Mesenteric fat pad (tissue), 1 donor: ENCODE measurements at regions not wholly inside any gene's neighbourhood (a gene's known extent, or its start where the extent isn't known, plus 50 kb on each side); places are given as distances from the start of the nearest gene placed in this dataset.
"Not testable (repeated sequence)": the region's sequence is repeated elsewhere in the genome, so short reads cannot be mapped to it uniquely, and the experiment has no call there.

Experiments
- DNase-seq: peaks from one replicate; pipeline ENCODE4 v3.0.0-alpha.2; 2020; ENCODE audit warnings: low spot score
- donor health status: DM: yes; HTN: yes; CAD: no.

DNA sequence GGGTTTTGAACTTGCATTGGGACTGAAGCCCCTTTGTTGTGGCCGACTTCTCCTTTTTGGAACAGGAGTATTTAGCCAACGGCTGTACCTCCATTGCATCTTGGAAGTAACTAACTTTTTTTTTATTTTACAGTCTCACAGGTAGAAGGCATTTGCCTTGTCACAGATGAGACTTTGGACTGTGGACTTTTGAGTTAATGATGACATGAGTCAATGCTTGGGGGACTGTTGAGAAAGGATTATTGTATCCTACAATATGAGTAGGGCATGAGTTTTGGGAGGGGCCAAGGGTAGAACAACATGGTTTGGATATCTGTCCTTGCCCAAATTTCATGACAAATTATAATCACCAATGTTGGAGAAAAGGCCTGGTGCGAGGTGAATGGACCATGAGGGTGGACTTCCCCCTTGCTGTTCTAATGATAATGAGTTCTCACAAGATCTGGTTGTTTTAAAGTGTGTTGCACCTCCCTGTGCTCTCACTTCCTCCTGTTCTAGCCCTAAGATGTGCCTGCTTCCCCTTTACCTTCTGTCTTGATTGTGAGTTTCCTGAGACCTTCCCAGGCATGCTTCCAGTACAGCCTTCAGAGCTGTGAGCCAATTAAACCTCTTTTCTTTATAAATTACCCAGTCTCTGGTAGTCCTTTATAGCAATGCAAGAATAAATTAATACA, 1269.4 kb upstream of the CHAC2 start:
- no peak for DNase-seq

DNA sequence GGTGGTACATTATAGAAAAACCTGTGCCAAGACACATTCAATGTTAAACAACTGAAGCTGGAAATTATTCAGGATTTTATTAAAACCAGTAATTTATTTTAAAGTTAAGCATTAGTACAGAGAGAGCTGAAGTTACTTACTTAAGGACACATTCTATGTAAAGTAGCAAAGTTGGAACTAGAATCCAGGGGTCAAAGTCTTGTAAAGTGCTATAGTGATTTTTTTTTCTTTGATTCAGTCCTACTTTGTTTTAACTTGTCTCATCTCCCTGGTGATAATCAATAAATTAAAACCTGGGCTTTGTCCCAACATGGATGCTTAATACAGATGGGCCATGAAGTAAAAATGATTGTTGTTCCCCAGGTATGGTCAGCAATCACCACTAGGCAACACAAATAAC, 1271.8 kb upstream of the CHAC2 start:
- no peak for DNase-seq

DNA sequence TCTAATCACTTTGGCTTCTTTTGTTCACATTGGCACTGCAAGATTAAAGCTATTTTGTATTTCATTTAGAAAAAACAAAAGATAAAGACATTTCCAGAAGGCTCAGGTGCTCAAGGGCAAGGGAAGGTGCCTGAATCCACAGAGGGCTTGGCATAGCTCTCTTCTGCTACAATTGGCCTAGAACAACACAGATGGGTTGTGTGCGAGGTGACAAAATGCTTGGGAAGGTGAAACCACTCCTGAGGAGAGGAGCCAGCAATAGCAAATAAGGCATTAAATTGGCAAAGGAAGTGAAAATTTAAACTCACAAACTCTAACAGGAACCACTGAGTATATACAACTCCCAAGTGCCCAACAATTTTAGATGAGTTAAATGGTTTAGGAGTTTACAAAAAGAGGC, 1290.4 kb upstream of the CHAC2 start:
- DNase-seq: no peak

DNA sequence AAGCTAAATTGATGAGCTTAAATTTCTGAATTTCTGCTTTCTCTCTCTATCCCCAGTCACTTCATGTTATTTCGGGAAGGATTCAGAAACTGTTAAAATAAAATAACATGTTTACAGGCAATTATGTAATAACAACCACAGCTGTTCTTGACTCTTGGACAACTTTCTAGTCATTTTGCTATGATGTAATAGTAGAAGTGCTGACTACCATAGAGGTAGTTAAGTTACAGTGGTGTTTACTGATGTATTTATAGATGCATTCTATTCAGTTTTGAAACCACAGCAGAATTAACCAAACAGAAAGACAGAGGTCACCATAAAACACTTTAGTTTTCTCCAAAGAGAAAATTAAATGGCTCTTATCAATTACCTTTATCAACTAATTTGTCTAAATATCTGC, 1292.0 kb upstream of the CHAC2 start:
- DNase-seq: no peak

DNA sequence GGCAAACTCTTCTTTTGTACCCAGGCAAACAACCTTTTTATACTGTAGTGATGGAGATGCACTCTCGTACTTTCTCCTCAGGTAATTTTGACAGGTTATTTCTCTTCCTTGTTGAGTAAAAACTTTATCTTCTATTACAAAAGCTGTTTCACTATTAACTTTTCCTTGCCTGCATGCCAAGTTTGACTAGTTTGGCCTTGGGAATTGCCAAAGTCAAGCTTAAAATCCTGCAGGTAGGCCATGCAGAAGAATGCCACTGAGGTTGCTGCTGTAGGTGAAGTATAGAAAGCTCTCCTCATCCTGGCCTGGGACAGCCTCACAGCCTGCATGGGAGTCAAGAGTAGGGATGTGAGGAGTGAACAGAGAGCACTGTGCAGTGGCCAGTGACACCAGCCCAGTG, 1293.5 kb upstream of the CHAC2 start:
- DNase-seq: no peak

DNA sequence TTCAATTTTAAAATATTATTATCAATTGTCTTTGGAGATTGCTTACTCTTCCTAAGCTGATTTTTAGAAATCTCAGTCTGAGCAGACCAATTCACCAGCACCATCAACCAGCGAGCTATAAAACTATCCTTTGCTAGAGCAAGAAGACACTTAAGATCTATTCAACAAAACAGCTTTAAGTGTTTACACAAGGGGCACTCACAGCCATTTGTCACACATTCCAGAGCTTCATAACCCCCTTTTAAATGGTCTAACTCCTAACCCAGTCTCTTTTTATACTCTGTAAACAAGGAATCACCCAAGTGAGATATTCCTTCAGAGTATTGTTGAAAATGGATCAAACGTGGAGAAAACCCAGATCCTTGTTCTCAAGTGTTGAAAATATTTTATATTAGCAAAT, 1294.1 kb upstream of the CHAC2 start:
- DNase-seq: no peak

DNA sequence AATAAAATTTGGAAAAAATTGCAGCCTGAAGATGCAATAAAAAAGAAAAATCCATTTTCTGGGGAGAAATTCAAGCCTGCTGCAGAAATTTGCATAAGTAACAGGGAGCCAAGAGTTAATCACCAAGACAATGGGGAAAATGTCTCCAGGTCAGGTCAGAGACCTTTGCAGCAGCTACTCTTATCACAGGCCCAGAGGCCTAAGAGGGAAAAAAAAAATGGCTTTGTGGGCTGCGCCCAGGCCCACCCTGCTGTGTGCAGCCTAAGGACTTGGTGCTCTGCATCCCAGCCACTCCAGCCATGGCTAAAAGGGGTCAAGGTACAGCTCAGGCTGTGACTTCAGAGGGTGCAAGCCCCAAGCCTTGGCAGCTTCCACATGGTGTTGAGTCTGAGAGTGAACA, 1297.1 kb upstream of the CHAC2 start:
- DNase-seq: not testable (repeated sequence)

DNA sequence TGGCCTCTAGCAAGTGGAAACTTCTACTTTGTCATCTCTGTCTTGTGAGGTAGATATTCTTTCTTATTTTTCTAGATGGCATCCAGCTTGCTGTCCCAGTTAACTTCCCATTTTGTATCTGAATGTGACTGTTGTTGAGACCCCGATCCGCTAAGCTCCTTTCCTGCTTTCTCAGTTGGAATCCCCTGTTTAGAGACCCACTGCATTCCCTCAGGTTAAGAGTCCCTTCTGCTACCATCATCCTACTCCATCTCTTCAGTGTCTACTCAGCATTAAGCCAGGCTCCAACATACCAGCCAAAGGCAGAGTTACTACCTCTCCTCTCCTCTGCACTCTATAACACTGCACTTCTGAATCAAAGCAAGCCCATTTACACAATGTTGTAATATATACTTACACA, 1300.4 kb upstream of the CHAC2 start:
- no peak for DNase-seq

DNA sequence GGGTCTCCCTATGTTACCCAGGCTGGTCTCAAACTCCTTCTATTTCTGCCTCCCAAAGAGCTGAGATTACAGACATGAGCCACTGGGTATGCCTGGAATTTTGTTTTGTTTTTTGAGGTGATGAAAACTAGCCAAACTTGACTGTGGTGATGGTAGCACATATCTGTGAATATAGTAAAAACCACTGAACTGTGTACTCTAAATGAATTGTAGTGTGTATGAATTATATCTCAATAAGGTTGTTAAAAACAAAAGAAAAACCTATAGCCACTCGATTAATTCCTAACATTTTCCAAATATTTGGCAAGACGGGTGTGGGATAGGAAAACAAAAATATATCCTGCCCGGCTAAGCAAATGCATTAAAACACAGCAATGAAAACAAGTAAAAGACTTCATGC, 1302.3 kb upstream of the CHAC2 start:
- DNase-seq: no peak

DNA sequence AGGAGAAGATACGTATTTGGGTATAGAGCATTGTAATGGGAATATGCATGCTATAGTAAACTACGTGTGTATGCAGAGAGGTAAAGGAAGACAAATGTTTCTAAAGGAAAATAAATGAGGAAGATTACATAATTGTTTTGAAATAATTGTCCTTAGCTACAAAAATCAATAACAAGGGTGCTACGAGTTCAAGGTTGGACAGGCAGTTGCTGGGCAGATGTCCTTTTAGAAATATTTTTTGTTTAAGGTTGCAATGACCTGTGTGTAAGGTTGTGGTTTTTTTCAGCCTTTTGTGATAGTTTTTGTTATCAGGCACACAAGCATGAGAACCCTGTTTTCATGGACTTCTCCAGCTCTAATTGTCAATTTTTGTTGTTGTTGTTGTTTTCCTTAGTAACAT, 1304.1 kb upstream of the CHAC2 start:
- no peak for DNase-seq

DNA sequence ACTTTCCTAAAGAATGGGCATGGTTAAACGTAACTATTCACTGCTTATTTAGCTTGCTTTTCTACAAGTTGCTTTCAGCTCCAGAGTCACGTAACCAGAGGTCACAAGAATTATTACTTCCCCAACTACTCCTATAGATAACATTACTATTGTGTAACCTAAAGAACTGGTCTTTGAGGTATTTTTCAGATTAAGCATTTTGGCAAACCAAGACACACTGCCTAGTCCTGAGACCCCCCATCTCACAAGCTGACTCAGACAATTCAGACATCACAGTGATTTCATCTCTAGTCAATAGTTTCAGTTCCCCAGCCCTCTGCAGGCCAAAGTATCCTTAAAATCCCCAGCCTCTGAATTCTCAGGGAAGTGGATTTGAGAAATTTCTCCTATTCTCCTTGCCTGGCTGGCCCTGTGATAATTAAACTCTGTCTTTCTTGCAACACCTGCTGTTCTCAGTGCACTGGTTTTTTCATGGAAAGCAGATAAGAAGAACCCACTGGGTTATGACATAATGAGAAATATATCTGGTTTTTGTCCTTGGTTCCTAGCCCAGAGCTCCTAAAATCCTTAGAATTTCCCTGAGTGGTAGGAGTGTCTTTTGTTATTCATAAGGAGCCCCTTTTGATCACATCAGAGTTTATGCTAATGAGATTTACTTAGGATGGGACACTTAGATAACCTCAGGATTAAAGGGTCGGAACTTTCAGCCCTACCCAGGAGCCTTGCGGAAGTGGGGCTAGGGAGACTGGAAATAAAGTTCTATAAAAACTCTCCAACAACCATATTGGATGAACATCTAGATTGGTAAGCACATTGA, 1310.8 kb upstream of the CHAC2 start:
- DNase-seq: no peak

DNA sequence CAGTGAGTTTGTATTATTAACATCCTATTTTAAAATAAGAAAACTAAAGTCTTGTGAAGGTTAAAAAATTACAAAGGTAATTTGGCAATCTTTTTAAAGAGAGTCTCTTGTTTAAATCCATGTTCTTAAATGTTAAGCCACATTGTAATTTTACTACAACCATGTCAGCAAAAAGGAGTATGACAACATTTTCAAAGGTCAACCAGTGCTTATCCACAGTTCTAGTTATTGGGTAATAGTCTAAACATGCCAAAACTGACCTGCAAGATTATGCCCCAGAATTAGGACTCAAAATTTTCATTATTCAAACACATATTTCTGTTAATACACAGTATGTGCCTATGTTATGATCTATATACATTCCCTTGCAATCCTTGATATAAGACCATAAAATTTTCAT, 1312.6 kb upstream of the CHAC2 start:
- DNase-seq: no peak

DNA sequence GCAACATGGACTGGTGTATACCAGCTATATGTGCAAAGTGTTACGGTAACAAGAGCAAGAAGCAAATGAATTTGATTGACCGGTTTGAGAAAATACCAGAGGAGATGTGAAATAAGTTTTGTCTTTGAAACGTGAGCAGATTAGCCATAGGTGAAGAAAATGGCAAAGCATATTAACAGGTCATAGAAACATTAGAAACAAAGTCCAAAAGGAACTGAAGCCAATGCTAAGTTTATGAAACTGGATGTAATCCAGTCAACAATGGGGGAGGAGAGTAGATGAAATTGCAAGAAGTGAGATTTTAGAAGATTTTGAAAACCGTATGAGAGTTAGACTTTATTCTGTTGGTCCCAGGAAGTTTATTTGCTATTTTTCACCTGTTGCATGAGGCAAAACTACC, 1315.4 kb upstream of the CHAC2 start:
- no peak for DNase-seq

DNA sequence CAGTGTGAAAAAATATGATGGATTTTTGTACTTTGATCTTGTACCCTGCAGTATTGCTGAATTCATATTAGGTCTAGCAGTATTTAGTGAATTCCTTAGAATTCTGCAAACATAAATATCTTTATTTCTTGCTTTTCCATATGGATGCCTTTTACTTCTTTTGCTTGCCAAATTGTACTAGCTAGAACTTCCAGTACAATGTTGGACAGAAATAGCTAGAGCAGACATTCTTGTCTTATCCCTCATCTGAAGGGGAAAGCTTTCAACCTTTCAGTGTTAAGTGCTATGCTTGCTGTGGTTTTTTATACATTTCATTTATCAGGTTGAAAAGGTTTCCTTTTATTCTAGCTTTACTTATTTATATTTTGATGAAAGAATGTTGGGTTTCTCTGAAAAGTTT, 1321.9 kb upstream of the CHAC2 start:
- no peak for DNase-seq

DNA sequence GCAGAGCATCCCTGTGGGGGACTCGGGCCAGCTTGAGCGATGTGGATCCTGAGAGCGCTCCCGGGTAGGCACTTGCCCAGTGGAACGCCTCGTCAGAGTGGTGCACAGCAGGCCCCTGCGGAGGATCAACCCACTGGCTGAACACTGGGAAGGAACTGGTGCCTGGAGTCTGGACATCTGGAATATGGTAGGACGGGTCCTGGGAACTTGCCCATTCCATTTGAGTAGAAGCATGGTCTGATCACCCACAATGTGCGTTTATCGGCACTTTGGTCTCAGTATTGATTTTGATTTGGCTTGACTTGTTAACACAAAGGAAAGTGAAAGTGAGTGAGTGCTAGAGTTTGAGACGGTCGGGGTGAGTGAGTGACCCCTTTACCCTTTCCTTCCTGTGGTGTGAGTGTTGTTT, 1336.2 kb upstream of the CHAC2 start:
- no peak for DNase-seq

DNA sequence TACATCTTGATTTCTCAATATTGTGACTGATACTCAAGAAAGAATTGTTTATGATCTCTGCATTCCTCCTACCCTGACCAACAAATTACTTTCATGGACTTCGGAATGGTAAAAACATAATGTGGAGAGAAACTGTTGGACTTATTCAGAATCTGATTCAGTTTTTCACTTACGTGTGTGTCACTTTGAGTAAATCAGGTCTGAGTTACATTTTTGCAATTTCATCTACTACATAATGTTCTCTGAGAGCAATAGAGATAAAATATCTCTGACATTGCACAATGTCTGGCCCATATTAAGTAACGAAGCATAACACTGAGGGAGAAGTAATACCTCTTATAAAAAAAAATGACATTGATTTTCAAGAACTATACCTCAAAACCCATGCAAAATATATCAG, 1337.9 kb upstream of the CHAC2 start:
- no peak for DNase-seq

DNA sequence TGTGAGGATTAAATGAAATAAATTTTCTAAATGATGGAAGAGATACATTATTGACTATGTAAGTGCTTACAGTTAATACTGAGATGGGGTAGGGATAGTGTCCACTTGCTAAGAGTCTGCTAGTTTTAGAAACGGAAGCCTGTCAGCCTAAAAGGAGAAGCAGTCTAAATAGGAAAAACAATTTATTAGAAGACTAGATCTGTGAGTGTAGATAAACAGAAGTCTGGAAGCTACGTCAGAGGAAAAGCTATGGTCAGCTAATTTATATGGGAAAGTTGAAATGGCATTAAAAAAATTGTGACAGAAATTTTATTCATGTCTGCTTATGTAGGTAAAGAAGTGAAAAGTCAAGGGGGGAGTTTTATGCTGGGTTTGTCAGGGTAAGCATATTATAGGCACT, 1338.4 kb upstream of the CHAC2 start:
- DNase-seq: no peak

DNA sequence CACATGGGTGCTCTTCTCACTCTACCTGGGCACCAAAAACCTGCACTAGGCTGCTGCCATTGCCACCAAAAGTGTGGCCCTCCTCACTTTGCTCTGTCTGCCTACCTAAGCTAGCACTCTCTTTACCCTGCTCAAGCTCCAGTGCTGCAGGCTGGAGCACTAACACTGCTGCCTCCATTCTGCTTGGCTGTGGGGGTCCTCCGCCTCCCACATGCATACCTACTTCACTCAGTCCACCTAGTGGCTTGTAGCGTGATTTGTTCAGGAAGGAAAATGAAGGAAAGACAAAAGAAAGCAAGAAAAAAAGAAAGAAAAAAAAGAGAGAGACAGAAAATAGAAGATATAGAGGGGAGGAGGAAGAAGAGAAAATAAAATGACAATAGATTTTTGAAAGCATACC, 1339.4 kb upstream of the CHAC2 start:
- DNase-seq: no peak

DNA sequence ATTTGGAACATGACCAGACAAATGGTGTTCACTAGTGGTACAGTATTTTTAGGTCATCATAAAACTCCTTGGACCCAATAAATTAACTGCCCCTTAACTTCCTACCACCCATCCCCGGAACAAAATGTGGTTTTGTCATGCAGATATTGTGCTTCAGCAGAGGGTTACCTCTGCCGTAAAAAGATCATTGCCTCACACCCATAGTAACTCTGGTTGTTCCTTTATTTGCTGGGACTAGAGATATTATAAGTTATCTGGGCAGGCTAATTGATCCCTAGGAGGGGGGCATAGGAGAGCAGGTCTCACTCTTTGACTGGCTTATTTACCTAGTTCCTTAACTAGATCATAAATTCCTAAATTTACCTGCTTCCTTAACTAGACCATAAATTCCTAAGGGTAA, 1343.9 kb upstream of the CHAC2 start:
- DNase-seq: no peak

DNA sequence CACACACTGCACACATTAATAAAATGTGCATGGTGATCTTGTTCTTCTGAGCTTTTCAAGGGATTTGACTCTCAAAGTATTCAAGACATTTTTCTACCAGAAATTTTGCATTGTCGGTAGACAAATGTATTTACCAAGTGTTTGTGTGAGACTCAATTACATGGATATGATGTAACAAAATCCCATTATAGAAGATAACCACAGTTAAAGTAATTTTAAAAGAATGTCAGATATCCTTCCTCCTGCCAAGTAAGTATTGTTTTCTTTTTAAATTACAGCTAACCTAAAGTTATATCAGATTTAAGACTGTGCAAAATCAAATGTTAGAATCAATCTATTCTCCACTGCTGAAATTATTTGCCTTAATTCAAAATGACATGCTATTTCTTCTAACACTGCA, 1344.5 kb upstream of the CHAC2 start:
- DNase-seq: no peak

DNA sequence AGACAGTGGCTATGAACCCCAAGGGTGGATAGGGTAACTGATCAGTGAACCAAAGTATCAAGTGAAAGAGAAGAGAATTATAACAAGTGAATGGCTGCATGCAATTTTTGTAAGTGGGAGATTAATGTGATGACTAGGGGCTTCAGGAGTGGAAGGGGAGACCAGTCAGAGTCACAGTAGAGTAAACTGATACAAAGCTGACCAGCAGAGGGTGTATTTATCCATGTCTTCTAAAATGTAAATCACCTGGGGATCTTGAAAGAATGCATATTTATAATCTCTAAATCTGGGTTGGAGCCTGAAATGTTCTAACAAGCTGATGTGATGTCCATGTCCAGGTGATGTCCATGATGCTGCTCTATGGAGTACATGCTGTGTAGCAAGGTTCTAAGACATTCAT, 1351.3 kb upstream of the CHAC2 start:
- no peak for DNase-seq

DNA sequence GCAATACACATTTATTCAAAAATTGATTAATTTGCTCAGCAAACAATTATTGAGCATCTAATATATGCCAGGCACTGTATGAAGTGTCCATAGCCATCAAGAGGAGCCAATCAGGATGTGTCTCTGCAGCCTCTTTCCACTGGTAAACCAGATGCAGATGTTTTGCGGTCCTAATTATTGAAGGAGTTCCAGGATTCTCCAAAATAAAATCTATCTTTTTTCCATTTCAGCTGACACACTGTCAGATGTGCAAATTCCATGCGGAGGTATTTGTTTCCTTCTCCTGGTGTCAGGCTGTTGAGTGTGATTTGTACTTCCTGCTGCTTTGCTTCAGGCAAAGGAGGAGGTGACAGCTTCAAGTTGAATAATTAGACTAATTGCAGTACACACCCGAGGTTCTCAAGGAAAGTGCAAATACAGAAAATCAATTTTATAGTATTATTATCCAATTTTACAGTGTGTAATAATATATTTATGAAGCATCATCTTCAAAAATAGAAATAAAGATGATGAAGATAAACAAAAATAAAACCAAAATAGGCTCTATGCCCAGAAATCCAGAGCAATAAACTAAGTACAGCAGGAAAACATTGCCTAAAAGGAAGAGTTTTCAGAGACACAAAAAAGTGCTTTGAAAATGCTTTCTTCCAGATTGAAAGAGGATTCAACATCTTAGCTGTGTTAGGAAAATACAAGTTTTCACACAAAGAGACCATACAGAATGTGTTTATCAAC, 1352.9 kb upstream of the CHAC2 start:
- DNase-seq: no peak
